ENCODE measurements at regions not wholly inside any gene's neighbourhood (a gene's known extent, or its start where the extent isn't known, plus 50 kb on each side); places are given as distances from the start of the nearest gene placed in this dataset.
"Not testable (repeated sequence)": the region's sequence is repeated elsewhere in the genome, so short reads cannot be mapped to it uniquely, and the experiment has no call there.

- H3K4me1 ChIP-seq (ENCODE audit: control insufficient read depth, insufficient read depth, low read length) = no peaks in the 10 kb centered on the region
- H3K27ac ChIP-seq (ENCODE audit: low read depth, low read length) = no peak overlapping the region
- no peaks in the 10 kb centered on the region for H3K27me3 ChIP-seq (ENCODE audit: control insufficient read depth, insufficient read depth, low read length)
- H3K9me3 ChIP-seq (ENCODE audit: control insufficient read depth, insufficient read depth, low read length) = no peaks in the 10 kb centered on the region
- no peaks in the 10 kb centered on the region for H3K36me3 ChIP-seq (ENCODE audit: control insufficient read depth, insufficient read depth, low read length)
- H3K9ac ChIP-seq (ENCODE audit: low read depth, low read length) = no peak overlapping the region
- H3K4me3 ChIP-seq (ENCODE audit: low read depth, low read length) = no peak overlapping the region
Observed at GRCh38 chr4:111434586-111434985, 710.7 kb upstream of the FAM241A start.

DNA sequence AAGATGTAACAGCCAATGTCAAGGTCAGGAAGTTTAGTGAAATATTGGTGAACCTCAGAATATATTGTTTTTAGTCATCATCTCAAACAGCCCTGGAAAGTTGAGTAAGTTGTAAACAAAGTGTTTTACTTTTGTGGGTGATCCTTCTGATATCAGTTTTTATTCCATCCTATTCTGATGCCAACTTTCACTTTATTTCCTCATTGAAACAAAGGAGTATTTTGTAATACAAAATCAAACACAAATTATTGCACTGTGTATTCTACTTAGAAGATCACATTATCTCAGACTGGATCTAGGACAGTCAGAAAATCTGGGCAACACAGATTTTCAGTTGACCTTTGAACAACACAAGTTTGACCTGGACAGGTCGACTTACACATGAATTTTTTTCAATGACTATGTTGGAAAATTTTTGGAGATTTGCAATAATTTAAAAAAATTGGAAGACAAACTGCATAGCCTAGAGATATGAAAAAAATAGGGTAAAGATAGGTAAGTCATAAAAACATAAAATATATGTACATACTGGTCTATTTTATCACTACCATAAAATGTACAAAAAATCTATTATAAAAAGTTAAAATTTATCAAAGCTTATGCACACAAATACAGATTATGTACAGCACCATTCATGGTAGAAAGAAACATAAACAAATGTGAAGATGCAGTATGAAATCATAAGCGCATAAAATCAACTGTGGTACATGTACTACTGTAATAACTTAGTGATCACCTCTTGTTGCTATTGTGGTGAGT is 709.1 kb upstream of the FAM241A start:
- H3K27me3 ChIP-seq (ENCODE audit: control insufficient read depth, insufficient read depth, low read length) = no peaks in the 10 kb centered on the region
- H3K4me1 ChIP-seq (ENCODE audit: control insufficient read depth, insufficient read depth, low read length) = no peaks in the 10 kb centered on the region
- H3K27ac ChIP-seq (ENCODE audit: low read depth, low read length) = no peak overlapping the region
- no peak overlapping the region for H3K9ac ChIP-seq (ENCODE audit: low read depth, low read length)
- no peaks in the 10 kb centered on the region for H3K9me3 ChIP-seq (ENCODE audit: control insufficient read depth, insufficient read depth, low read length)
- H3K4me3 ChIP-seq (ENCODE audit: low read depth, low read length) = no peak overlapping the region
- H3K36me3 ChIP-seq (ENCODE audit: control insufficient read depth, insufficient read depth, low read length) = no peaks in the 10 kb centered on the region

DNA sequence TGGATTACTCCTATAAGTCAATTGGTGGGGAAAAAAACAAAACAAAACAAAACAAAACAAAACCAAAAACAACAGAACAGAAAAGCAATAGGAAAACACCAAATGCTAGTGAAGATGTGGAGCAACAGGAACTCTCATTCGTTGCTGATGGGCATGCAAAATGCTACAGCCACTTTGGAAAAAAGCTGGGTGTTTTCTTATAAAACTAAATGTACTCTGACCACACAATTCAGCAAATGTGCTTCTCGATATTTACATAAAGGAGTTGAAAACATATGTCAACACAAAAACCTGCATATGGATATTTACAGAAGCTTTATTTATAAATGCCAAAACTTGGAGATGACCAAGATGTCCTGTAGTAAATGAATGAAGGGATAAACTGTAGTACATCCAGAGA is 703.6 kb upstream of the FAM241A start:
- Histone ChIP-seq H3K4me1 (ENCODE audit: control insufficient read depth, insufficient read depth, low read length) (no peaks in the 10 kb centered on the region), H3K9me3 (ENCODE audit: control insufficient read depth, insufficient read depth, low read length) (no peaks in the 10 kb centered on the region), H3K4me3 (ENCODE audit: low read depth, low read length) (no peak overlapping the region), H3K36me3 (ENCODE audit: control insufficient read depth, insufficient read depth, low read length) (no peaks in the 10 kb centered on the region), H3K9ac (ENCODE audit: low read depth, low read length) (no peak overlapping the region), H3K27ac (ENCODE audit: low read depth, low read length) (no peak overlapping the region), H3K27me3 (ENCODE audit: control insufficient read depth, insufficient read depth, low read length) (no peaks in the 10 kb centered on the region)

DNA sequence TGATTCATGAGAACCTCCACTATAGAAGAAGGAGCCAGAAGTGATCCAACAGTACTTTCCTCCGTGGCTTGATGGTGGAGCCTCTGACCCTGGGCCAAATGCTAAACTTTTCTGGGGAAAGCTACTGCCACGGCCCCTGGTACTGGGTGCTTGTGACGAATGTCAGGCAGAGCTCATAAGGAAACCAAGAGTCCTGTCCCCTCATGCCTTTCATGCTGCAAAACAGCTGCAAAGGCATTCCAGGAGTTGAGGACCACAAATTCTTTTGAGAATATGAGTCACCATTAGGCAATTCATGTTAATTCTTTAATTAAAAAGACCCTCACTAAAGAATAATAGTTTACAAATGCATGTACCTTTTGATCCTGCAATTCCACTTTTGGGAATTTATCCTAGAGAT is 700.4 kb upstream of the FAM241A start:
- H3K9ac ChIP-seq (ENCODE audit: low read depth, low read length); H3K27me3 ChIP-seq (ENCODE audit: control insufficient read depth, insufficient read depth, low read length); H3K27ac ChIP-seq (ENCODE audit: low read depth, low read length); H3K4me1 ChIP-seq (ENCODE audit: control insufficient read depth, insufficient read depth, low read length); H3K36me3 ChIP-seq (ENCODE audit: control insufficient read depth, insufficient read depth, low read length); H3K4me3 ChIP-seq (ENCODE audit: low read depth, low read length); H3K9me3 ChIP-seq (ENCODE audit: control insufficient read depth, insufficient read depth, low read length): not testable (repeated sequence)

DNA sequence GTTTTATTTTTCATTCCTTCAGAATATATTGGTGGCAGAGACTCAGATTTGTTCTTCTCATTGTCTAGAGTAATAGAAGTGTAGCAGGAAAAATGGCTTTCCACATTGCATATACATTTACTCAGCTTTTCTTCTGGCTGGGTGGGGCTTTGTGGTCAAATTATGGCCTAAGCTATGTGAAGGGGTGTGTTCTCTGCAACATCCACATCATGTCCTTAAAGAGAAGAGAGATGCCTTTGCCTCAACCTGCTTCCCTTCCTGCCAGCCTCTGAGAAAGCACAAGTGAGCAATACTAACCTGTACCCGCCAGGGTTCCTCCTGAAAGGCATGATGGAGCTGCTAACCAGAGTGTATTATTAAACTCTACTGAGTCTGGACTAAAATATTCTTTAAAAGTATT is 695.6 kb upstream of the FAM241A start:
- no peak overlapping the region for H3K4me3 ChIP-seq (ENCODE audit: low read depth, low read length)
- H3K27me3 ChIP-seq (ENCODE audit: control insufficient read depth, insufficient read depth, low read length) = no peaks in the 10 kb centered on the region
- no peaks in the 10 kb centered on the region for H3K36me3 ChIP-seq (ENCODE audit: control insufficient read depth, insufficient read depth, low read length)
- no peaks in the 10 kb centered on the region for H3K9me3 ChIP-seq (ENCODE audit: control insufficient read depth, insufficient read depth, low read length)
- no peaks in the 10 kb centered on the region for H3K4me1 ChIP-seq (ENCODE audit: control insufficient read depth, insufficient read depth, low read length)
- no peak overlapping the region for H3K27ac ChIP-seq (ENCODE audit: low read depth, low read length)
- H3K9ac ChIP-seq (ENCODE audit: low read depth, low read length) = no peak overlapping the region

DNA sequence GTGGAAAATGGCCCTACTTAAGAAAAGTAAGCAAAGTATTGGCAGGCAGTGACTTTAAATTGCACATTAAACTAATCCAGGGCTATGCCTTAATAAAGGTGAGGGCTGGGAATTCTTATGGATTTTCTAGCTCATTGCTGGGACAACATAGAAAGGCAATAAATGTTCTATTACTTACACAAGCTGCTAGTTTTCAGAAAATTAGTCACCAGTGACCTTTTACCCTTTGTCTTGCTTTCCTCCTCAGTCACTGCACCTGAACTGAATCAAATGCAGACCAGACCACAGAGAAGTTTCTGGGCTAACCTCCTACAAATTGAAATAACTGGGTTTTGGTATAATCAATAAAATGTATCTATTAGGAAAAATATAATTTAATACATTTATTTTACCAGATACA is 694.4 kb upstream of the FAM241A start:
- H3K9ac ChIP-seq (ENCODE audit: low read depth, low read length) = no peak overlapping the region

GRCh38 chr4:111453216-111453615 is 692.0 kb upstream of the FAM241A start:
- Histone ChIP-seq H3K27ac (ENCODE audit: low read depth, low read length) (no peak overlapping the region), H3K9me3 (ENCODE audit: control insufficient read depth, insufficient read depth, low read length) (no peaks in the 10 kb centered on the region), H3K4me3 (ENCODE audit: low read depth, low read length) (no peak overlapping the region), H3K4me1 (ENCODE audit: control insufficient read depth, insufficient read depth, low read length) (no peaks in the 10 kb centered on the region), H3K9ac (ENCODE audit: low read depth, low read length) (no peak overlapping the region), H3K36me3 (ENCODE audit: control insufficient read depth, insufficient read depth, low read length) (no peaks in the 10 kb centered on the region), H3K27me3 (ENCODE audit: control insufficient read depth, insufficient read depth, low read length) (no peaks in the 10 kb centered on the region)

More for the DNA sequence above, 694.4 kb upstream of the FAM241A start:
- H3K4me3 ChIP-seq (ENCODE audit: low read depth, low read length) = no peak overlapping the region
- H3K9me3 ChIP-seq (ENCODE audit: control insufficient read depth, insufficient read depth, low read length) = no peaks in the 10 kb centered on the region
- no peaks in the 10 kb centered on the region for H3K27me3 ChIP-seq (ENCODE audit: control insufficient read depth, insufficient read depth, low read length)
- H3K27ac ChIP-seq (ENCODE audit: low read depth, low read length) = no peak overlapping the region
- no peaks in the 10 kb centered on the region for H3K36me3 ChIP-seq (ENCODE audit: control insufficient read depth, insufficient read depth, low read length)
- no peaks in the 10 kb centered on the region for H3K4me1 ChIP-seq (ENCODE audit: control insufficient read depth, insufficient read depth, low read length)

DNA sequence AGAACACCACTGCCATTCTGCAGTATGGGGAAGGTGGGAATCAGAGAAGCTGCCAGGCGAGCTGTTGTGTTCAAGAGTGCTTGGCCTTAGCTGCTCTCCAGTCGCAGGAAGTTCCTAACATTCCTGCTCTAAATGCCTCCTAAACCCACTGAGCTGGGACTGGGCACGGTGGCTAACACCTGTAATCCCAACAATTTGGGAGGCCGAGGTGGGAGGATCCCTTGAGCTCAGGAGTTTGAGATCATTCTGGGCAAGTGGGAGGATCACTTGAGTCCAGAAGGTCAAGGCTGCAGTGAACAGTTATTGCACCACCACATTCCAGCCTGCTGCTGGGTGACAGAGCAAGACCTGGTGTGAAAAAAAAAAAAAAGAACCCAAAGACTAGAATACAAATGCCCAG is 690.3 kb upstream of the FAM241A start:
- Histone ChIP-seq H3K9ac (ENCODE audit: low read depth, low read length) (no peak overlapping the region), H3K27ac (ENCODE audit: low read depth, low read length) (no peak overlapping the region), H3K36me3 (ENCODE audit: control insufficient read depth, insufficient read depth, low read length) (no peaks in the 10 kb centered on the region), H3K9me3 (ENCODE audit: control insufficient read depth, insufficient read depth, low read length) (no peaks in the 10 kb centered on the region), H3K4me1 (ENCODE audit: control insufficient read depth, insufficient read depth, low read length) (no peaks in the 10 kb centered on the region), H3K27me3 (ENCODE audit: control insufficient read depth, insufficient read depth, low read length) (no peaks in the 10 kb centered on the region), H3K4me3 (ENCODE audit: low read depth, low read length) (no peak overlapping the region)

DNA sequence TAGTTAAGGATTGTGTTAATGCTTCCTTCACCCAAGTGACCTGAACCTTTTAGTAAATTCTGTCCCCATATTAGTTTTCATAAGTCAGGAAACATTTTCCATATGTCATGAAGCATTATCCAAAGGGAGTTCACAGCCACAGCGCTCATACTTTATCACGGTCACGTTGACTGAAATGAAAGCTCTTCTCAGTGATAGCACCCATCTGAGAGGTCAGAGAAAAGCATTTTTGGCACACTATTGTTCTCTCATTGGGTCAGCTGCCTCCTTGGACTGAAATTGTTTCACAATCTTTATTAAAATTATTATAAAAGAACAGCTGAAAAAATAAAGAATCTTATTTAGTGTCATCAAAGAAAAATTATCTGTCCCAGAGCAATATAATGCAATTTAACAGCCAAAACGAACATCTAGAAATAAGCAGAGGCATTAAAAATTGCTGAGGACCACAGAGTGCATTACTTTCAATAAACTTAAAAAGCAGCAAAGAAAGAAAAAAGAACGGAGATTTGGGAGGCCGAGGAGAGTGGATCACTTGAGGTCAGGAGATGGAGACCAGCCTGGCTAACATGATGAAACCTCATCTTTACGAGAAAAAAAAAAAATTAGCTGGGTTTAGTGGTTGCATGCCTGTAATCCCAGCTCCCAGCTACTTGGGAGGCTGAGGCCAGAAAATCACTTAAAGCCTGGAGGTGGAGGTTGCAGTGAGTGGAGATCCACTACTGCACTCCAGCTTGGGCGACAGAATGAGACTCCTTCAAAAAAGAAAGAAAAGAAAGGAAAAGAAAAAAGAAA is 680.8 kb upstream of the FAM241A start:
- Histone ChIP-seq H3K9me3 (ENCODE audit: control insufficient read depth, insufficient read depth, low read length) (no peaks in the 10 kb centered on the region), H3K9ac (ENCODE audit: low read depth, low read length) (no peak overlapping the region), H3K27me3 (ENCODE audit: control insufficient read depth, insufficient read depth, low read length) (no peaks in the 10 kb centered on the region), H3K4me1 (ENCODE audit: control insufficient read depth, insufficient read depth, low read length) (no peaks in the 10 kb centered on the region), H3K36me3 (ENCODE audit: control insufficient read depth, insufficient read depth, low read length) (no peaks in the 10 kb centered on the region), H3K27ac (ENCODE audit: low read depth, low read length) (no peak overlapping the region), H3K4me3 (ENCODE audit: low read depth, low read length) (no peak overlapping the region)

DNA sequence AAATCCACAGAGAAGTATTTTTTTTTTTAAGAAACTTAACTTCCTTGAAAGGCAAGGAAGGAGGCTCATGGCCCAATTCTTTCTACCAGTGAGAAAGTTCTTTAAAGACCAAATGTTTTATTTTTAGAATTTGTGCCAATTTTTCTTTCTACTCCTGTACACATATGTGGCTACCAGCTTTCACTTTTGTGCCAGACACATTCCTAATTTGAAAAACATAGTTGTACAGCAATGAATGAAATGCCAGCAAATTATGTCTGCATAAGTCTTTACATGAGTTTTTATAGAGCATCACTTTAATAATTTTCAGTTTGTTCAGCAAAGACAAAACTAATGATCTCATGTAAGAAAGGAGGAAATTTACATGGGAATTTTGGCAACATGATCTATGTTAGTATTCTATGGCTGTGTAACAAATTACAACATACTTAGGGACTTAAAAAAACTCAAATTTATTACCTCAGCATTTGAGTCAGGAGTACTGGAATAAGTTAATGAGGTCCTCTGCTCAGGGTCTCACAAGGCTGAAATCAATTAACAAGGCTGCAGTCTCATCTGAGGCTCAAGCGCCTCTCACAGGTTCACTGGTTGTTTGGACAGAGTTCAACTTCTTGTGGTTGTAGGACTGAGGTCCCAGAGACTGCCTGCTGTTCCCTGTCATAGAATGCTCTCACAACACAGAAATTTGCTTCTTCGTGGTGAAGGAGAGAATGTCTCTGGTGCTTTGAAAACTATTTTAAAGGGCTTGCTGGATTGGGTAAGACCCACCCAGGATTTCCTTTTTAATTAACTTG is 678.2 kb upstream of the FAM241A start:
- H3K27ac ChIP-seq (ENCODE audit: low read depth, low read length) = no peak overlapping the region

DNA sequence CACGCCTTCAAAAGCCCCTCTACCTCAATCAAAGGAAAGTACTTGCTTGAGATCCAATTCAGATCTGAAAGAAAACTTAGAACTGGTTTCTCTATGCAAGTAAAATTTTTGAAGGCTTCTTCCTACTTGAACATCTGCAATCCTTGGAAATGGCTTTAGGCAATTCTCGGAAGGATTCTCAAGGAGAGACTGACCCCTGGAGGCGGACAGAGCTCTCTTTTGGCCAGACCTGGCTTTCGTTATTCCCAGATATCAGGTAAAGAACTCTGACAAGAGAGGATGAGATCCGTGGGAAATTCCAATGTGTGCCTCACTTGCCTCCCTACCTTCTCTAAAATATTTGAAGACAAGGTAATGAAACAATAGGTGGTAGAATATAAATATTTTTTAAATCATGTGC is 670.3 kb upstream of the FAM241A start:
- H3K4me3 ChIP-seq (ENCODE audit: low read depth, low read length) = no peak overlapping the region
- no peaks in the 10 kb centered on the region for H3K9me3 ChIP-seq (ENCODE audit: control insufficient read depth, insufficient read depth, low read length)
- H3K9ac ChIP-seq (ENCODE audit: low read depth, low read length) = no peak overlapping the region
- no peaks in the 10 kb centered on the region for H3K27me3 ChIP-seq (ENCODE audit: control insufficient read depth, insufficient read depth, low read length)
- H3K27ac ChIP-seq (ENCODE audit: low read depth, low read length) = no peak overlapping the region
- no peaks in the 10 kb centered on the region for H3K4me1 ChIP-seq (ENCODE audit: control insufficient read depth, insufficient read depth, low read length)
- H3K36me3 ChIP-seq (ENCODE audit: control insufficient read depth, insufficient read depth, low read length) = no peaks in the 10 kb centered on the region

More for the DNA sequence above, 678.2 kb upstream of the FAM241A start:
- Histone ChIP-seq H3K4me3 (ENCODE audit: low read depth, low read length) (no peak overlapping the region), H3K9ac (ENCODE audit: low read depth, low read length) (no peak overlapping the region), H3K4me1 (ENCODE audit: control insufficient read depth, insufficient read depth, low read length) (no peaks in the 10 kb centered on the region), H3K36me3 (ENCODE audit: control insufficient read depth, insufficient read depth, low read length) (no peaks in the 10 kb centered on the region), H3K9me3 (ENCODE audit: control insufficient read depth, insufficient read depth, low read length) (no peaks in the 10 kb centered on the region), H3K27me3 (ENCODE audit: control insufficient read depth, insufficient read depth, low read length) (no peaks in the 10 kb centered on the region)

Data from HUES48 (cell line).